GM21390 (cell line): ENCODE measurements at regions not wholly inside any gene's neighbourhood (a gene's known extent, or its start where the extent isn't known, plus 50 kb on each side); places are given as distances from the start of the nearest gene placed in this dataset.

Source experiments
- ATAC-seq: cut with Tn5 transposase; IDR thresholded peaks from one replicate; pipeline ENCODE4 v1.9.1; 2021; ENCODE audit not compliant: unreplicated experiment

DNA sequence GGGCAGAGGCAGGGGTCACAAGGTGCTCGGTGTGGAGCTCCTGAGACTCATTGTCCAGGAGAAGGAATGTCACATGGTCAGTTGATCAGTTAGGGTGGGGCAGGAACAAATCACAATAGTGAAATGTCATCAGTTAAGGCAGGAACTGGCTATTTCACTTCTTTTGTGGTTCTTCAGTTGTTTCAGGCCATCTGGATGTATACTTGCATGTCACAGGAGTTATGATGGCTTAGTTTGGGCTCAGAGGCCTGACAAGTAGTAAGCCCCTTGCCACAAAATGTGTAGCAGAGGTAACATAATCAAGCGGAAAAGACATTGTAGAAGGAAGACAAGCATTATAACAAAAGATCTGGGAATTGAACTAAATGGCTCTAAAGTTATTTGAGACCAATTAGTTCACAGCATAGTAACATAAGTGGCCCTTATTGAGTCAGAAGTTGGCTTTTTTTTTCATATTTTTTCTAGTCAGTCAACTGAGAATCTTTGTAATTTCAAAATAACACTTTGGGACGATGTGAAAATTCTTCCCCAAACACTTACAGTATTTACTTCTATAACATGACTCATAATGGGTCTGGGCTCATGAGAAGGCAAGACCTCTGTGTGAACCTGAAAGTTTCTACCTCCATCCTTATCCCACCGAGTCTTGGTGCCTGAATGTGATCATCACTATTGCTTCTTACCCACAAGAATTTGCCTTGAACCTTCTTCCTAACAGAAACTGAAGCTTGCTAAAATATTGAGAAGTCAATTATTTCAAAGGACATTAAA is 137.0 kb upstream of the DPT start:
- ATAC-seq = no peak

GRCh38 chr1:168867941-168868634 is 139.1 kb upstream of the DPT start:
- no peak for ATAC-seq

- ATAC-seq = no peak
Measured at GRCh38 chr1:168871531-168871930, 142.5 kb upstream of the DPT start.

- no peak for ATAC-seq
Measured at GRCh38 chr1:168875831-168876230, 146.8 kb upstream of the DPT start.

DNA sequence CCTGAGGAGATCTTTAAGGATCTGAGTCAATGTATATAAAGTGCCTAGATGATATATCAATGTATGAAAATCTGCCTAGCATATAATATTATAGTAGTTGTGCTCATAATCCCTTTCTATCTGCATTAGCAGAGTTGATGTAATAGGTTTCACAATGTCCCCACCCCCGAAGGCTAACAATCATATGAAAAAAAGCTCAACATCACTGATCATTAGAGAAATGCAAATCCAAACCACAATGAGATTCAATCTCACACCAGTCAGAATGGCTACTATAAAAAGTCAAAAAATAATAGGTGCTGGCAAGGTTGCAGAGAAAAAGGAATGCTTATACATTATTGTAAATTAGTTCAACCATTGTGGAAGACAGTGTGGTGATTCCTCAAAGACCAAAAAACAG is 147.8 kb upstream of the DPT start:
- ATAC-seq = no peak

DNA sequence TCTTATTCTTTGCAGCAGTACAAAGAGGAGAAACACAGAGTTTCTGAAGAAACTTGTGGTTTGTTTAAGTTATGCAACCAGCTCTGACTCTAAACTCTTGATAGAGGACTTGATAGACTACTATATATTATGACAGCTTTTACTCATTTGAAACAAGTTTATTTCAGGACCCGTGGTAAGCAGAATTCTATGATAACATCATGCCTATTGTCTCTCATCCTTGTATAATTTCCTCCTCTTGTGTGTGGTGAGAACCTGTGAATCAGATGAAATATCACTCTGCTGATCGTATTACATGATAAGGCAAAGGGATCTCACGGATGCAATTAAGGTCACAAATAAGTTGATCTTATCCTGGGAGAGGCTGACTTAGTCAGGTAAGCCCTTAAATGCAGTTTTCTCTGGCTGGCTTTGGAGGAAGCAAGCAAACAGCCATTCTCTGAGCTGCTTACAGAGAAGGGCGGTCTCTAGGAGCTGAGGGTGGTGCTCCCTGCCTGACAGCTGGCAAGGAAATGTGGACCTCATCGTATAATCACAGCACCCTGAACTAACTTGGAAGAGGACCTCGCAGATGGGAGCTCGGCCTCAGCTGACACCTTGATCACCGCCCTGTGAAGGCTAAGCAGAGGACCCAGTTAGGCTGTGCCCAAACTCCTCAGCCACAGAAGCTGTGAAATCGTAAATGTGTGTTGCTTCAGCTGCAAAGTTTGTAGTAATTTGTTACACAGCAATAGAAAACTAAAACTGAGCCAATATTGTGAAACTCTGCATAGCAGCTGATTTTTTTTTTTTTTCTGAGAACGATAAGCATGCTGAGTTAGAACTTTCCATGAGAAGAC is 151.1 kb upstream of the DPT start:
- ATAC-seq = no peak

GRCh38 chr1:168881656-168882260 is 152.8 kb upstream of the DPT start:
- no peak for ATAC-seq

GRCh38 chr1:168887381-168887780 is 158.4 kb upstream of the DPT start:
- no peak for ATAC-seq

DNA sequence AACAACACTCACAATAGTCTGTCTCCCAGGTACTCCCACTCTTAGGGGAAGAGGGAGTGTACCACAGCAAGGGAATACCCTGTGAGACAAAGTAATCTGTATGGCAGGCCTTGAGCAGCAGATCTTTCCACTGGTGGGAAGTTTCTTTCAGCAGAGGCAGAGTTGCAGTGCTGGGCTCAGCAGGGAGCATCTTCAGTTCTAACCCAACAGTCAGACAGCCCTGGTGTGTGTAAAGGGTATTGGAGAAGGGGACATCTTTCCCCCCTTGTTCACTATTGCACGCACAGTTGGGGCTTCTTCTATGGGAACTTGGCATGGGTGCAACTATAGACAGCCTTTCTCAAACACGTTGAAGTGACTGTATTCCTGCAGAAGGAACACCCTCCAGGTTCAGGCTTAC is 159.4 kb upstream of the DPT start:
- ATAC-seq = no peak

- ATAC-seq = no peak
Measured at GRCh38 chr1:168892931-168893330, 163.9 kb upstream of the DPT start.

- ATAC-seq = no peak
Measured at GRCh38 chr1:168893359-168893801, 164.4 kb upstream of the DPT start.

DNA sequence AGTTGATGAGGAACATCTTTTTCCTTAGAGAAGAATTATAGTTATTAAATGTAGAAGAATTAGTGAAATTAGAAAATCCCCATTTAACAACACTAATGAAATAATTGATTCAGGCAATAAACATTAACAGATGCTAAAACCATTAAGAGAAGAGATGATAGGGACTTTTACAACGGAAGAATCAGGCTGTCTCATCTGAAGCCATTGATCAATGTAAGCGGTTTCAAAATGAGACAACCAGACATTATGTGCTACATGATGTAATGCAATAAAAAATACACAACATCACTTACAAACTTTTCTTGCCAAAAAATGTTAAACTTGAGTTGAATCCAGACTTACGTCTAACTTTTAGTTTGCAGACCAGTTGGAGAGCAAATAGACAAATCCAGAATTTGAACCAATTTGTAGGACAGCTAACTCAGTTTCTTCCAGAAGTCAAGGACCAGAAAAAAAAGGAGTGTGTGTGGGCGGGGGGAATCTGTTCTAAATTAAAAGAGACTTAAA is 165.4 kb upstream of the DPT start:
- no peak for ATAC-seq

GRCh38 chr1:168897249-168897648 is 168.2 kb upstream of the DPT start:
- ATAC-seq = no peak

GRCh38 chr1:168903237-168903830 is 174.3 kb upstream of the DPT start:
- ATAC-seq = no peak

DNA sequence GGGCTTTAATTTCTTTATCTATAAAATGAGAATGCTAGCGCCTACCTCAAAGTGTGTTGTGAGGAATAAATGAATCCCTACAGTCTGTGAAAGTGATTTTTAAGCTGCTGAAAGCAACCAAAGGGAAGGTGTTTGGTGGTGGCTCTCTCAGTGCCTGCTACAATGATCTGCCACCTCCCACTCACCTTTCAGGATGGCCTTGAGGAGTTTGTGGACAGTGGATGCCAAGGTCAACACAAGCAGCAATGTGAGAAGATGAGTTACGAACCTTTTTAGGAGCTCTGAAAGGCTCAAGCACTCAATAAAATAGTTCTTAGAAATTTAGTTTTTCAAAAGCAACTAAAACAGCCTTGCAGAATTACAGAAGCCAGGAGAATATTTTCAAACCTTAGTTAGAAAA is 176.6 kb upstream of the DPT start:
- ATAC-seq = no peak

GRCh38 chr1:168906367-168906766 is 177.4 kb upstream of the DPT start:
- ATAC-seq = no peak

GRCh38 chr1:168907053-168907452 is 178.0 kb upstream of the DPT start:
- ATAC-seq = no peak

DNA sequence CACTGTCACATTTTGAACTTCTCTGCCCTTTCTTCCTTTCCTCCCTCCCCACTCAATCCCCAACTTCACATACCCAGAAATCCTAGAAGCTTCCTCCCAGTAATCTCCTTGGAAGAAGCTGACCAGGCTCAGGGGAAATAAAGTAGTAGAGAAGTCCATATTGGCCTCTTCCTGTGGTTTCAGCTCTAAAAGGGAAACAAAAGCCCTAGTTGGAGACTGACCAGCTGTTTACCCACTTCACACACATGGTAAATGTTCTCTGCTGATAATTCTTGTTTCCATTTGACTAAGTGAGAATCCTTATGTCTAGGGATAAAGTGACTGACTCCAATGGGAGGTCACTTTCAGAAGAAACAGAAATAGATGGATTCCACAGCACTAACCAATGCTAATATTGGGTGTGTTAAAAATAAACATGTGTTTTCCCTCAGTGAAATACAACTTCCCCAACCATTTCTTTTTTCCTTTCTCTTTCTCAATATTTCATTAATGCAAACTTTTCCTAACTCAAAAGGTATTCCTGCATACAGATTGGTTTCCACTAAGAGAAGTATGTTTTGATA is 178.9 kb upstream of the DPT start:
- ATAC-seq = no peak

DNA sequence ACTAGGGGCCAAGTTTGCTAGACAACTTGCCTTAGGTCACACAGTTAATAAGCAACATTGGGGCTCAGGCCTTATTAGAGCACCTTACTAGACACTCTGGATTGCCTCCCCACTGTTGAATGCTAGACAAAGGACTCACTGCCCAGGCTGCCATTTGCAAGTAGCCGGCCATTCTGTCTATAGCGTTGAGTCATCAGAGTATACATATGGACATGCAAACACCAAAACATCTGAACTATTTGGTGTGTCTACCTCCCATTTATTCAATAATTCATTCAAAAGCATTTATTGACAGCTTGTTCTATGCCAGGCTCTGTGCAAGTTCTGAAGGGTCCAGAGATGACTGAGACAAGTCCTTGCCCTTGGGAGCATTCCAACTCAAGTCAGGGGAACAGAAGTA is 181.4 kb upstream of the DPT start:
- no peak for ATAC-seq

GRCh38 chr1:168911370-168911769 is 182.4 kb upstream of the DPT start:
- ATAC-seq = no peak
